Upper lobe of right lung (tissue), 1 donor: ENCODE measurements at regions not wholly inside any gene's neighbourhood (a gene's known extent, or its start where the extent isn't known, plus 50 kb on each side); places are given as distances from the start of the nearest gene placed in this dataset. TPM values are rescaled to one million over a fixed set of nuclear protein-coding genes. Genes with fewer than 3 reads are reported as not detected.

Source experiments
- ATAC-seq: fragments of 200-7000 bp; cut with Tn5 transposase; one replicate; pipeline ENCODE4 v1.9.1; 2020; ENCODE audit warnings: mild to moderate bottlenecking, moderate library complexity
- DNase-seq: peaks from one replicate; pipeline ENCODE4 v3.0.0-alpha.2; 2020
- H3K27ac ChIP-seq: fragments of 200-600 bp; one replicate; pipeline ENCODE4 v1.8.0; 2022
- H3K27me3 ChIP-seq: fragments of 200-600 bp; one replicate; pipeline ENCODE4 v1.8.0; 2022; ENCODE audit warnings: mild to moderate bottlenecking
- H3K36me3 ChIP-seq: fragments of 200-600 bp; one replicate; pipeline ENCODE4 v1.8.0; 2022
- H3K4me1 ChIP-seq: fragments of 200-600 bp; one replicate; pipeline ENCODE4 v1.8.0; 2022
- H3K4me3 ChIP-seq: fragments of 200-600 bp; one replicate; pipeline ENCODE4 v1.8.0; 2022; ENCODE audit warnings: mild to moderate bottlenecking
- H3K9me3 ChIP-seq: fragments of 200-600 bp; one replicate; pipeline ENCODE4 v1.8.0; 2022
- CTCF ChIP-seq: fragments of 200-600 bp; IDR thresholded peaks from one replicate; pipeline ENCODE4 v1.8.0; 2022; ENCODE audit warnings: antibody characterized with exemption
- intact Hi-C: fragments of 100-400 bp; cut with DNase I; formaldehyde crosslinking; loops from one replicate; pipeline ENCODE4 v1.11.0; 2022
- microRNA-seq: library from miRNA; unstranded; fragments of <30 nt; microRNA quantifications from one replicate; pipeline ENCODE4 v1.2.0, GENCODE V29; 2020; ENCODE audit warnings: borderline microRNAs expressed
- donor health status: DM: no; HTN: yes; CAD: no; lungs with severe emphysema.

- Histone ChIP-seq H3K4me3 (no peak overlapping the region), H3K9me3 (no peaks in the 10 kb centered on the region), H3K36me3 (no peaks in the 10 kb centered on the region), H3K27me3 (no peaks in the 10 kb centered on the region), H3K27ac (no peak overlapping the region), H3K4me1 (no peaks in the 10 kb centered on the region)
- ATAC-seq (no peak), DNase-seq (no peak)
- no peak for TF ChIP-seq CTCF
- intact Hi-C loops = no loop called here
These were observed 55.6 kb upstream of the CCDC85A start for GRCh38 chr2:56128235-56128634.

GRCh38 chr2:56130463-56131070 lies 53.2 kb upstream of the CCDC85A start:
- Histone ChIP-seq H3K27me3 (no peaks in the 10 kb centered on the region), H3K36me3 (no peaks in the 10 kb centered on the region), H3K9me3 (no peaks in the 10 kb centered on the region), H3K27ac (no peak overlapping the region), H3K4me3 (no peak overlapping the region), H3K4me1 (no peaks in the 10 kb centered on the region)
- intact Hi-C loops = no loop called here
- TF ChIP-seq CTCF = peak; percentile 60
- peak; percentile 77 for ATAC-seq
- DNase-seq = no peak

DNA sequence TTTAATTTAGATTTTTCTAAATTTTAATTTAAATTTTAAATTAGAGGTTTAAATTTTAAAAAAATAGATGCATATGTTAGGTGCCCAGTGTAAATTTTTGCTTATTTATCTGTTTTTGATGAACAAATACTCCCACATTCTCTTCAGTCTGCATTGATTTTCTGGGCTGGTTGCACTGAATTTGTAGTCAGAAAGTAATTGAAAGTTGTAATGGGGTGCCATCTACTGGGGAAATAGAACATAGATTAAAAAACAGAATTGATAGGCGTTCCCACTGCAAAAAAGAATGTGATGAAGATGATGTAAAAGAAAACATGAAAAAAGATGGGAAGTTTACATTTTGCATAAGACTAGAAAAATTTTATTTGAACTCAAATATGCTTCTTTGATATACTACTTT lies 51.7 kb upstream of the CCDC85A start:
- TF ChIP-seq CTCF = peak; percentile 51
- Histone ChIP-seq H3K4me1 (no peaks in the 10 kb centered on the region), H3K27ac (no peak overlapping the region), H3K27me3 (no peaks in the 10 kb centered on the region), H3K36me3 (no peaks in the 10 kb centered on the region), H3K4me3 (no peak overlapping the region), H3K9me3 (no peaks in the 10 kb centered on the region)
- intact Hi-C loops = no loop called here
- ATAC-seq (peak; percentile 43), DNase-seq (no peak)

- H3K4me3 ChIP-seq = no peak overlapping the region
- H3K4me1 ChIP-seq = no peaks in the 10 kb centered on the region
- DNase-seq (no peak), ATAC-seq (no peak)
- H3K9me3 ChIP-seq = no peaks in the 10 kb centered on the region
- TF ChIP-seq CTCF = no peak
- H3K36me3 ChIP-seq = no peaks in the 10 kb centered on the region
- no peaks in the 10 kb centered on the region for H3K27me3 ChIP-seq
- intact Hi-C loops = no loop called here
- no peak overlapping the region for H3K27ac ChIP-seq
These were observed 50.3 kb upstream of the CCDC85A start for GRCh38 chr2:56133441-56133840.

DNA sequence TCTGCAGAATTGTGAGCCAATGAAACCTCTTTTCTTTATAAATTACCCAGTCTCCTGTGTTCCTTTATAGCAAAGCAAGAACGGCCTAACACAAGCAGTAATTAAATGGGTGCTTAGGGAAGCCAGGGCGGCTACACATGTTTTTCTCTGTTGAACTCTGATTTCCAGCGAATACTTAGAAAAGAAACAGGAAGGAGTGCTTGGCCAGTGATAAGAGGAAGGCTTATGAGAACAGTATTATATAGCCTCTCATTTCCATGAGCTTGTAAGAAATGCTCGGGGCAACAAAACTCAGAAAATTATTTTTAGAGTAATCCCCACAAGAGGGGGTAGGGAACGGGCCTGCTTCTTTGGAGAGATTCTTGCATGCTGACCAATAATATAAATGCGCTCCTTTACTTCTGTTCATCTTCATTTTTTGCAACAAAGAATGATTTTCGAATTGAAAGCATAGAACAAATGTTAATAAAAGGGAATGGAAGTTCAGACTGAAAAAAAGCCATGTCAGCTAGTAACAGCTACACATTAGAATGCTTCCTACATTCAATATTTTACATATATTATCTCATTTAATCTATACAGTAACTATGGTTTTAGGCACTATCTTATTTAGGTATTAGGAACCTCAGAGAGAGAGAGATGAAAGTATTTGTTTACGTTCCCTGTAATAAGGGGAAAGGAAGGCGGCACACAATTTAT lies 49.7 kb upstream of the CCDC85A start:
- ATAC-seq (no peak), DNase-seq (no peak)
- intact Hi-C loops = no loop called here
- Histone ChIP-seq H3K9me3 (no peaks in the 10 kb centered on the region), H3K27ac (no peak overlapping the region), H3K36me3 (no peaks in the 10 kb centered on the region), H3K4me3 (no peak overlapping the region), H3K4me1 (no peaks in the 10 kb centered on the region), H3K27me3 (no peaks in the 10 kb centered on the region)
- TF ChIP-seq CTCF = no peak

Small RNA genes in the stretch of these regions (microRNA-seq; reads per million reads assigned to microRNA genes)
- gene MIR216A (not detected), gene MIR216B (not detected), gene MIR217 (1.3 reads per million)
